ENCODE measurements at regions not wholly inside any gene's neighbourhood (a gene's known extent, or its start where the extent isn't known, plus 50 kb on each side); places are given as distances from the start of the nearest gene placed in this dataset.

GRCh38 chr9:119834064-119834620, 464.9 kb upstream of the BRINP1 start:
- no peak for TF ChIP-seq POLR2A (IDR thresholded peaks at IDR 0.05; ENCODE audit: low read depth, low read length)
- no peak for TF ChIP-seq POLR2AphosphoS5 (IDR thresholded peaks at IDR 0.05; ENCODE audit: low read depth, low read length)
- no peak for TF ChIP-seq TAF1 (IDR thresholded peaks at IDR 0.05; ENCODE audit: low read depth, low read length)
- TF ChIP-seq PAX5 (IDR thresholded peaks at IDR 0.05; ENCODE audit: insufficient read depth, low read length, severe bottlenecking): no peak
- TF ChIP-seq POU2F2 (IDR thresholded peaks at IDR 0.05; ENCODE audit: low read depth, low read length): no peak

All from GM12891 (cell line).